ENCODE measurements at regions not wholly inside any gene's neighbourhood (a gene's known extent, or its start where the extent isn't known, plus 50 kb on each side); places are given as distances from the start of the nearest gene placed in this dataset.

DNA sequence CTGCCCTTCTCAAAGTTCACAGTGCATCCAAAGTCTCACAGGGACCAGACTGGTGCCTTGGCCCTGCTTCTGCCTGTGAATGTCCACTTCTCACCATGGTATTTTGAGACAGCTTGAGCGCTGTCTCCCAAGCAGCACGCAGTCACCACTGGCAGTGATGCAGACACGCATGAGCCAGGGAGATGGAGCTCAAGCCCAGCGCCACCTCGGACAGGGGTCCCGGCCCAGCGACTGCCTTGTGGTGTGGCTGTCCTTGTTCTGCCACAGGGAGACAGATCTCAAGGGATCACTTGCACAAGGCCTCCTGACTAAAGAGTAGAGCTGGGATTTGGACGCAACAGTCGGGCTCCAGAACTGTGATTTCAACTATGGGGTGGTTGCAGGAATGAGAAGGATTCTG lies 92.6 kb upstream of the MBL2 start:
- no peak for ATAC-seq
- intact Hi-C loops (cut with DNase I; ENCODE audit: low total_unique reads) = no loop called here

DNA sequence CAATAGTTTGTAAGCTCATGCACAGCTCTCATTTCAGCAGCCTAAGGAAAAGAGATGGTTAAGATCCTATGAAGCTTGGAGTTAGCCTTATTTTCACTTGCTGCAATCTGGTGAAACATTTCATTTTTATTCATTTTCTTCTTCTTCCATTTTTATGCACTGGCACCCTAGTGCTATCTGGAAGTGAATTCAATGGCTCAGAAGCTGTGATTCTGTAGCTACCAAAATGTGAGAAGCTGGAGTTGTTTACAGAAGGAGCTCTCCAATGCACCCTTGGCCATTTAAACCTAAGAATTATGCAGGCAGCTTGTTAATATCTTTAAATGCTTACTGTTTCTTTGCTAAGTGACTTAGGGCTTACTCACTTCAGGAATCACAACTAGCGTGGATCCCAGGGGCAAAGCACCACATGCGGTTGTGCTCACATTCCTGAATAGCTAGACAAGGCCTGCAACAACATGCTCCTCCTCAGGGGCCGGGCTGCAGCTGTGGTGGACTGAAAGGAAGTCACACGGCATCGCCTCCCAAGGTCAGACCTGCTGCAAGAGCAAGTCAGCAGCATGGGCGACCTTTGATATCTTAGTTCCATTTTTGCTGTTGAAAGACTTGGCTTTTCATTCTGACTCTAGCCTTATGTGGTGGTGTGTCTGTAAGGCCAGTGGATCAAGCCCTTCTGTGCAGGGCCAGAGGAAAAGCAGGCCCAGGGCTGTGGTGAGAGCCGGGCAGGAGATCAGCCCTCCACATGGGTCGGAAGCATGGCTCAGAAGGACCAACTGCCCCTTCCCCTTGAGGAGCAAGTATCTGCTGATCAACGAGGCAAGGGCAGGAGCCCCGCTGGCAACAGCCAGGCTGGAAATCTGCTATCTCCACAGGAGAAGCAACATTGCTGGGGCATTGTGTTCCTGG lies 91.9 kb upstream of the MBL2 start:
- Histone ChIP-seq H3K27ac (no peak overlapping the region), H3K27me3 (no peaks in the 10 kb centered on the region), H3K36me3 (no peaks in the 10 kb centered on the region), H3K9me3 (no peaks in the 10 kb centered on the region), H3K4me3 (no peak overlapping the region), H3K4me1 (no peaks in the 10 kb centered on the region)
- DNase-seq (peak in 1 of 2 donors; percentile 18), ATAC-seq (no peak)
- TF ChIP-seq POLR2A (IDR thresholded peaks at IDR 0.05) (no peak), CTCF (IDR thresholded peaks at IDR 0.05 in 4 of 5, conservative IDR thresholded peaks at IDR 0.05 in 1 of 5) (no peak)
- in situ Hi-C loops (cut with MboI; ENCODE audit: low sequenced_read_pairs in 4 of 4) (no loop called here), intact Hi-C loops (cut with DNase I; ENCODE audit: low total_unique reads) (no loop called here)

More for the DNA sequence above, 92.6 kb upstream of the MBL2 start:
- TF ChIP-seq POLR2A (IDR thresholded peaks at IDR 0.05) (no peak), CTCF (IDR thresholded peaks at IDR 0.05 in 4 of 5, conservative IDR thresholded peaks at IDR 0.05 in 1 of 5) (no peak)
- no peak overlapping the region for H3K27ac ChIP-seq
- no peaks in the 10 kb centered on the region for H3K4me1 ChIP-seq
- no peaks in the 10 kb centered on the region for H3K9me3 ChIP-seq
- H3K36me3 ChIP-seq = no peaks in the 10 kb centered on the region
- in situ Hi-C loops (cut with MboI; ENCODE audit: low sequenced_read_pairs in 4 of 4) = no loop called here
- H3K4me3 ChIP-seq = no peak overlapping the region
- H3K27me3 ChIP-seq = no peaks in the 10 kb centered on the region
- no peak for DNase-seq

DNA sequence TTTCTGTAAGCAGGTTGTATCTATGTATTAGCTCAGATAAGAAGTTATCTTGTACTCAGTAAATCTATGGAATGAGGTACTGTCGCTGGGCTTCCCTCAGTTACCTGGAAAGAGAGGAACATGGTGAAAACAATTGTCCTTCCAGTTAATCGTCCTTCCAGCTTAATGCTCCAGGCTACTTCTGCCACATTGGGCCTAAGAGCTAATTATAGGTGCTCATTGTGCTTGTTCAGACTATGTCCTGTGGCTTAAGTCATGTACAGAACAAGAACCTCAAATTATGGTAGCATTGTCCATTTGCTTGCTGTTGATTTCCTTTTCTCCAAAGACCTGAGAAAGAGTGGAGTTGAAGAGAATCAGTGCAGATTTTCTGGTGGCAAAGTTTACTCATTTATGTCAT lies 86.1 kb upstream of the MBL2 start:
- in situ Hi-C loops (cut with MboI; ENCODE audit: low sequenced_read_pairs in 4 of 4) (no loop called here), intact Hi-C loops (cut with DNase I; ENCODE audit: low total_unique reads) (no loop called here)
- no peak for ATAC-seq
- no peaks in the 10 kb centered on the region for H3K9me3 ChIP-seq
- no peak overlapping the region for H3K4me3 ChIP-seq
- H3K27me3 ChIP-seq = no peaks in the 10 kb centered on the region
- H3K4me1 ChIP-seq = no peaks in the 10 kb centered on the region
- DNase-seq = no peak
- TF ChIP-seq POLR2A (IDR thresholded peaks at IDR 0.05) (no peak), CTCF (IDR thresholded peaks at IDR 0.05 in 4 of 5, conservative IDR thresholded peaks at IDR 0.05 in 1 of 5) (no peak)
- H3K27ac ChIP-seq = no peak overlapping the region
- no peaks in the 10 kb centered on the region for H3K36me3 ChIP-seq

DNA sequence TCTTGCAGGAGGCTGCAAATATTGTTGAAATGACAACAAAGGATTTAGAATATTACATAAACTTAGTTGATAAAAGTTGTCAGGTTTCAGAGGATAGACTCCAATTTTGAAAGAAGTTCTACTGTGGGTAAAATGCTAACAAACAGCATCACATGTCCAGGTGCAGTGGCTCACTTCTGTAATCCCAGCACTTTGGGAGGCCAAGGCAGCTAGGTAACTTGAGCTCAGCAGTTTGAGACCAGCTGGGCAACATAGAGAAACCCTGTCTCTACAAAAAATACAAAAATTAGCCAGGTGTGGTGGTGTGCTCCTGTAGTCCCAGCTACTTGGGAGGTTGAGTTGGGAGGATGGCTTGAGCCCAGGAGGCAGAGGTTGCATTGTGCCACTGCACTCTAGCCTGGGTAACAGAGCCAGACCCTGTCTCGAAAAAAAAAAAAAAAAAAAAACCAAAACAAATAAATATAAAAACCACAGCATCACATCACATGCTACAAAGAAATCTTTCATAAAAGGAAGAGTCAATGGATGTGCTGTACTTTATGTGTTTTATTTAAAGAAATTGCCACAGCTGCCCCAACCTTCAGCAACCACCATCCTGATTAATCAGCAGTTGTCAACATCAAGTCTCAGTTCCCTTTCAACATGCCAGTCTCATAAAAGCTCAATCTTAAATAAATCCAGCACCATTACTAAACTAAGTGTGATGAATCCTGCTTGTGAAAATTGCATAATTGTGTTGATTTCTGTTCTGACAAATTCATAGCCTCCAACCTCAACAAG lies 83.2 kb upstream of the MBL2 start:
- no peaks in the 10 kb centered on the region for H3K9me3 ChIP-seq
- no peaks in the 10 kb centered on the region for H3K4me1 ChIP-seq
- intact Hi-C loops (cut with DNase I; ENCODE audit: low total_unique reads) = no loop called here
- DNase-seq = no peak
- no peak overlapping the region for H3K4me3 ChIP-seq
- H3K27me3 ChIP-seq = no peaks in the 10 kb centered on the region
- no peak overlapping the region for H3K27ac ChIP-seq
- TF ChIP-seq CTCF (IDR thresholded peaks at IDR 0.05 in 4 of 5, conservative IDR thresholded peaks at IDR 0.05 in 1 of 5) (no peak), POLR2A (IDR thresholded peaks at IDR 0.05) (no peak)
- in situ Hi-C loops (cut with MboI; ENCODE audit: low sequenced_read_pairs in 4 of 4) = no loop called here
- ATAC-seq = no peak
- H3K36me3 ChIP-seq = no peaks in the 10 kb centered on the region
